ENCODE measurements at regions not wholly inside any gene's neighbourhood (a gene's known extent, or its start where the extent isn't known, plus 50 kb on each side); places are given as distances from the start of the nearest gene placed in this dataset.

GRCh38 chr6:76697585-76697984 lies 625.1 kb upstream of the IMPG1 start:
- Histone ChIP-seq H3K36me3 (ENCODE audit: insufficient read depth, low read length) (no peaks in the 10 kb centered on the region), H4K20me1 (ENCODE audit: insufficient read depth, low read length, poor library complexity, severe bottlenecking) (no peaks in the 10 kb centered on the region), H3F3A (ENCODE audit: low read depth) (no peaks in the 10 kb centered on the region), H3K9ac (ENCODE audit: low read depth, low read length, poor library complexity, severe bottlenecking) (no peak overlapping the region), H2AFZ (ENCODE audit: low read length) (no peak overlapping the region), H3K9me2 (replicated peaks; ENCODE audit: low read depth, low read length) (no peaks in the 10 kb centered on the region), H3K4me3 (ENCODE audit: low read length, poor library complexity, severe bottlenecking) (no peak overlapping the region), H3K79me2 (ENCODE audit: insufficient read depth, low read length) (no peaks in the 10 kb centered on the region), H3K4me2 (ENCODE audit: low read depth, low read length, poor library complexity, severe bottlenecking) (no peak overlapping the region), H3K4me1 (ENCODE audit: insufficient read depth, low read length, poor library complexity, severe bottlenecking) (no peaks in the 10 kb centered on the region), H3K9me3 (ENCODE audit: insufficient read depth, low read depth, low read length) (no peaks in the 10 kb centered on the region), H3K27me3 (ENCODE audit: insufficient read depth, low read length, poor library complexity, severe bottlenecking) (no peaks in the 10 kb centered on the region)
- TF ChIP-seq EZH2phosphoT487 (IDR thresholded peaks at IDR 0.05; ENCODE audit: borderline replicate concordance), result no peak
- TF ChIP-seq CTCF (conservative IDR thresholded peaks at IDR 0.05; ENCODE audit: low read length), result 0 out of 2 replicates have a peak, but pooled peaks have one; percentile 11

GRCh38 chr6:76694795-76695194 lies 622.3 kb upstream of the IMPG1 start:
- Histone ChIP-seq H3K9me2 (replicated peaks; ENCODE audit: low read depth, low read length) (no peaks in the 10 kb centered on the region), H4K20me1 (ENCODE audit: insufficient read depth, low read length, poor library complexity, severe bottlenecking) (no peaks in the 10 kb centered on the region), H3F3A (ENCODE audit: low read depth) (no peaks in the 10 kb centered on the region), H3K9ac (ENCODE audit: low read depth, low read length, poor library complexity, severe bottlenecking) (no peak overlapping the region), H3K4me3 (ENCODE audit: low read length, poor library complexity, severe bottlenecking) (no peak overlapping the region), H3K9me3 (ENCODE audit: insufficient read depth, low read depth, low read length) (no peaks in the 10 kb centered on the region), H3K79me2 (ENCODE audit: insufficient read depth, low read length) (no peaks in the 10 kb centered on the region), H3K27me3 (ENCODE audit: insufficient read depth, low read length, poor library complexity, severe bottlenecking) (no peaks in the 10 kb centered on the region), H3K36me3 (ENCODE audit: insufficient read depth, low read length) (no peaks in the 10 kb centered on the region), H2AFZ (ENCODE audit: low read length) (no peak overlapping the region), H3K4me2 (ENCODE audit: low read depth, low read length, poor library complexity, severe bottlenecking) (no peak overlapping the region), H3K4me1 (ENCODE audit: insufficient read depth, low read length, poor library complexity, severe bottlenecking) (no peaks in the 10 kb centered on the region)
- TF ChIP-seq EZH2phosphoT487 (IDR thresholded peaks at IDR 0.05; ENCODE audit: borderline replicate concordance) (no peak), CTCF (conservative IDR thresholded peaks at IDR 0.05; ENCODE audit: low read length) (no peak)

- Histone ChIP-seq H3K9me2 (replicated peaks; ENCODE audit: low read depth, low read length) (no peaks in the 10 kb centered on the region), H4K20me1 (ENCODE audit: insufficient read depth, low read length, poor library complexity, severe bottlenecking) (no peaks in the 10 kb centered on the region), H3K4me1 (ENCODE audit: insufficient read depth, low read length, poor library complexity, severe bottlenecking) (no peaks in the 10 kb centered on the region), H3K36me3 (ENCODE audit: insufficient read depth, low read length) (no peaks in the 10 kb centered on the region), H3K4me3 (ENCODE audit: low read length, poor library complexity, severe bottlenecking) (no peak overlapping the region), H3K9me3 (ENCODE audit: insufficient read depth, low read depth, low read length) (no peaks in the 10 kb centered on the region), H3K9ac (ENCODE audit: low read depth, low read length, poor library complexity, severe bottlenecking) (no peak overlapping the region), H2AFZ (ENCODE audit: low read length) (no peak overlapping the region), H3K79me2 (ENCODE audit: insufficient read depth, low read length) (no peaks in the 10 kb centered on the region), H3K4me2 (ENCODE audit: low read depth, low read length, poor library complexity, severe bottlenecking) (no peak overlapping the region), H3F3A (ENCODE audit: low read depth) (no peaks in the 10 kb centered on the region), H3K27me3 (ENCODE audit: insufficient read depth, low read length, poor library complexity, severe bottlenecking) (no peaks in the 10 kb centered on the region)
- TF ChIP-seq EZH2phosphoT487 (IDR thresholded peaks at IDR 0.05; ENCODE audit: borderline replicate concordance) (no peak), CTCF (conservative IDR thresholded peaks at IDR 0.05; ENCODE audit: low read length) (no peak)
Measured at GRCh38 chr6:76684875-76685274, 612.4 kb upstream of the IMPG1 start.
